OCI-LY7 (cell line): ENCODE measurements at regions not wholly inside any gene's neighbourhood (a gene's known extent, or its start where the extent isn't known, plus 50 kb on each side); places are given as distances from the start of the nearest gene placed in this dataset.

Experiments used
- EZH2phosphoT487 ChIP-seq: fragments of 200-600 bp; sonication (generic); IDR thresholded peaks from 2 replicates; pipeline ENCODE4 v1.6.1; 2018; ENCODE audit warnings: low read depth, borderline replicate concordance, mild to moderate bottlenecking, mixed run types, antibody characterized with exemption, low read length, moderate library complexity, mixed read lengths
- TF ChIP-seq, protein P1 (sequence below): fragments of 200-600 bp; sonication (generic); conservative IDR thresholded peaks from 2 replicates; pipeline ENCODE4 v1.5.1; 2014; ENCODE audit warnings: mild to moderate bottlenecking, antibody characterized with exemption, low read length, moderate library complexity, mixed read lengths

- TF ChIP-seq, protein P1, sequence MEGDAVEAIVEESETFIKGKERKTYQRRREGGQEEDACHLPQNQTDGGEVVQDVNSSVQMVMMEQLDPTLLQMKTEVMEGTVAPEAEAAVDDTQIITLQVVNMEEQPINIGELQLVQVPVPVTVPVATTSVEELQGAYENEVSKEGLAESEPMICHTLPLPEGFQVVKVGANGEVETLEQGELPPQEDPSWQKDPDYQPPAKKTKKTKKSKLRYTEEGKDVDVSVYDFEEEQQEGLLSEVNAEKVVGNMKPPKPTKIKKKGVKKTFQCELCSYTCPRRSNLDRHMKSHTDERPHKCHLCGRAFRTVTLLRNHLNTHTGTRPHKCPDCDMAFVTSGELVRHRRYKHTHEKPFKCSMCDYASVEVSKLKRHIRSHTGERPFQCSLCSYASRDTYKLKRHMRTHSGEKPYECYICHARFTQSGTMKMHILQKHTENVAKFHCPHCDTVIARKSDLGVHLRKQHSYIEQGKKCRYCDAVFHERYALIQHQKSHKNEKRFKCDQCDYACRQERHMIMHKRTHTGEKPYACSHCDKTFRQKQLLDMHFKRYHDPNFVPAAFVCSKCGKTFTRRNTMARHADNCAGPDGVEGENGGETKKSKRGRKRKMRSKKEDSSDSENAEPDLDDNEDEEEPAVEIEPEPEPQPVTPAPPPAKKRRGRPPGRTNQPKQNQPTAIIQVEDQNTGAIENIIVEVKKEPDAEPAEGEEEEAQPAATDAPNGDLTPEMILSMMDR = no peak
- no peak for TF ChIP-seq EZH2phosphoT487
Observed at GRCh38 chr6:9924971-9925370, 489.9 kb downstream of the TFAP2A start.
